Type B pancreatic cell (in vitro differentiated cells): ENCODE measurements at regions not wholly inside any gene's neighbourhood (a gene's known extent, or its start where the extent isn't known, plus 50 kb on each side); places are given as distances from the start of the nearest gene placed in this dataset.

Experiments used
- DNase-seq: peaks from one replicate; pipeline ENCODE4 v3.0.0; 2021; ENCODE audit warnings: mixed read lengths; ENCODE audit not compliant: unreplicated experiment; ENCODE audit errors: extremely low spot score
- H3K27ac Mint-ChIP-seq: 2 replicates; pipeline ENCODE4 v1.8.0; 2021; ENCODE audit warnings: mild to moderate bottlenecking, mixed read lengths
- H3K27me3 Mint-ChIP-seq: 2 replicates; pipeline ENCODE4 v1.8.0; 2021; ENCODE audit warnings: mixed read lengths
- H3K36me3 Mint-ChIP-seq: 2 replicates; pipeline ENCODE4 v1.8.0; 2021; ENCODE audit warnings: mixed read lengths
- H3K4me1 Mint-ChIP-seq: one replicate; pipeline ENCODE4 v1.8.0; 2021; ENCODE audit warnings: mixed read lengths; ENCODE audit not compliant: unreplicated experiment
- H3K4me3 Mint-ChIP-seq: 2 replicates; pipeline ENCODE4 v1.8.0; 2021; ENCODE audit warnings: mild to moderate bottlenecking, mixed read lengths
- H3K9me3 Mint-ChIP-seq: 2 replicates; pipeline ENCODE4 v1.8.0; 2021; ENCODE audit warnings: mixed read lengths
- CTCF ChIP-seq: fragments of 200-600 bp; sonication (generic); conservative IDR thresholded peaks from 2 replicates; pipeline ENCODE4 v1.5.0; 2021; ENCODE audit warnings: antibody characterized with exemption, mild to moderate bottlenecking

GRCh38 chr4:177239477-177239876 is 70.2 kb upstream of the NEIL3 start:
- DNase-seq: no peak
- no peaks in the 10 kb centered on the region for H3K4me1 Mint-ChIP-seq
- H3K36me3 Mint-ChIP-seq: no peaks in the 10 kb centered on the region
- H3K27me3 Mint-ChIP-seq: no peaks in the 10 kb centered on the region
- peaks cover 4% of the 10 kb centered on the region for H3K9me3 Mint-ChIP-seq
- no peak overlapping the region for H3K4me3 Mint-ChIP-seq
- TF ChIP-seq CTCF: no peak
- H3K27ac Mint-ChIP-seq: no peak overlapping the region

GRCh38 chr4:177239878-177240277 is 69.8 kb upstream of the NEIL3 start:
- Mint-ChIP-seq H3K4me1 (no peaks in the 10 kb centered on the region), H3K36me3 (no peaks in the 10 kb centered on the region), H3K27ac (no peak overlapping the region), H3K27me3 (no peaks in the 10 kb centered on the region), H3K4me3 (no peak overlapping the region), H3K9me3 (peaks cover 4% of the 10 kb centered on the region)
- no peak for DNase-seq
- no peak for TF ChIP-seq CTCF

GRCh38 chr4:177242651-177243286 is 66.9 kb upstream of the NEIL3 start:
- no peaks in the 10 kb centered on the region for H3K36me3 Mint-ChIP-seq
- peaks cover 4% of the 10 kb centered on the region for H3K9me3 Mint-ChIP-seq
- DNase-seq: no peak
- H3K27me3 Mint-ChIP-seq: no peaks in the 10 kb centered on the region
- H3K4me1 Mint-ChIP-seq: peaks cover 3% of the 10 kb centered on the region
- no peak overlapping the region for H3K27ac Mint-ChIP-seq
- no peak for TF ChIP-seq CTCF
- no peak overlapping the region for H3K4me3 Mint-ChIP-seq

GRCh38 chr4:177246641-177247584 is 62.8 kb upstream of the NEIL3 start:
- peaks cover 2% of the 10 kb centered on the region for H3K9me3 Mint-ChIP-seq
- peaks cover 12% of the 10 kb centered on the region for H3K27me3 Mint-ChIP-seq
- TF ChIP-seq CTCF: no peak
- peaks cover 8% of the 10 kb centered on the region for H3K4me1 Mint-ChIP-seq
- no peaks in the 10 kb centered on the region for H3K36me3 Mint-ChIP-seq
- no peak for DNase-seq
- H3K4me3 Mint-ChIP-seq: no peak overlapping the region
- no peak overlapping the region for H3K27ac Mint-ChIP-seq

GRCh38 chr4:177250056-177250696 is 59.5 kb upstream of the NEIL3 start:
- no peak overlapping the region for H3K4me3 Mint-ChIP-seq
- peak; percentile 77 for DNase-seq
- H3K9me3 Mint-ChIP-seq: no peaks in the 10 kb centered on the region
- no peaks in the 10 kb centered on the region for H3K36me3 Mint-ChIP-seq
- H3K27me3 Mint-ChIP-seq: peaks cover 12% of the 10 kb centered on the region
- no peak overlapping the region for H3K27ac Mint-ChIP-seq
- peaks cover 8% of the 10 kb centered on the region for H3K4me1 Mint-ChIP-seq
- peak; percentile 94 for TF ChIP-seq CTCF
